Esophagus squamous epithelium (tissue), 5 donors: ENCODE measurements at regions not wholly inside any gene's neighbourhood (a gene's known extent, or its start where the extent isn't known, plus 50 kb on each side); places are given as distances from the start of the nearest gene placed in this dataset.

ENCODE experiments used
- DNase-seq: peaks from one replicate; lab custom pipeline; 2025; lab: John Stamatoyannopoulos, UW
- H3K27ac ChIP-seq, 4 donors: fragments of 200-600 bp; sonication (generic); one replicate each; pipeline ENCODE4 v1.5.1; 2016 to 2019; ENCODE audit warnings: mild to moderate bottlenecking in 1 of 4
- H3K27me3 ChIP-seq, 4 donors: fragments of 200-600 bp; sonication (generic); 1 replicate in 3 of 4; 2 replicates in 1 of 4; pipeline versions ENCODE4 v1.5.1 to v1.6.0; 2017 to 2021; ENCODE audit warnings: antibody characterized with exemption in 1 of 4
- H3K36me3 ChIP-seq, 3 donors: fragments of 200-600 bp; sonication (generic); one replicate each; pipeline ENCODE4 v1.5.1; 2016 to 2019
- H3K4me1 ChIP-seq, 3 donors: fragments of 200-600 bp; sonication (generic); one replicate each; pipeline ENCODE4 v1.5.1; 2017 to 2019
- H3K4me3 ChIP-seq, 4 donors: fragments of 200-600 bp; sonication (generic); 1 replicate in 3 of 4; 2 replicates in 1 of 4; pipeline ENCODE4 v1.5.1; 2016 to 2019; ENCODE audit warnings: mild to moderate bottlenecking in 2 of 4, moderate library complexity in 1 of 4
- H3K9me3 ChIP-seq, 3 donors: fragments of 200-600 bp; sonication (generic); one replicate each; pipeline ENCODE4 v1.5.1; 2016 to 2019
- CTCF ChIP-seq, 6 experiments: fragments of 450-650 bp in 4 of 6; fragments of 200-600 bp in 2 of 6; sonication (generic) in 2 of 6; IDR thresholded peaks; one replicate each; pipeline ENCODE4 v1.5.1; 2016 to 2019; ENCODE audit warnings: antibody characterized with exemption in 6 of 6, mild to moderate bottlenecking in 4 of 6, moderate library complexity in 4 of 6
- POLR2A ChIP-seq, 4 donors: fragments of 450-650 bp; IDR thresholded peaks; one replicate each; pipeline ENCODE4 v1.6.1; 2017; ENCODE audit warnings: antibody characterized with exemption in 4 of 4, mild to moderate bottlenecking in 4 of 4, moderate library complexity in 3 of 4
- WGBS, 2 donors: methylation state at CpG; one replicate each; pipeline ENCODE4 v1.1.5; 2018; 5-methylcytosine and 5-hydroxymethylcytosine counted together
- intact Hi-C: fragments of 100-400 bp; cut with DNase I; formaldehyde crosslinking; loops from one replicate; pipeline ENCODE4 v1.15.0; 2022
- donor health status: DM: yes; HTN: yes; CAD: no.

- H3K4me3 ChIP-seq, result no peak overlapping the region
- H3K4me1 ChIP-seq, result no peaks in the 10 kb centered on the region
- no peaks in the 10 kb centered on the region for H3K9me3 ChIP-seq
- H3K36me3 ChIP-seq, result no peaks in the 10 kb centered on the region
- intact Hi-C loops, result no loop called here
- WGBS, 2 donors, result 62 to 77% methylated on average over 8 to 11 of the region's 11 CpGs
- DNase-seq, result no peak
- H3K27ac ChIP-seq, result no peak overlapping the region
- H3K27me3 ChIP-seq, result peaks cover 0 to 33% (median 0%) of the 10 kb centered on the region in 4 donors
- TF ChIP-seq POLR2A (IDR thresholded peaks at IDR 0.05), result no peak
- no peak for TF ChIP-seq CTCF (IDR thresholded peaks at IDR 0.05)
Observed at GRCh38 chr1:4425892-4426291, 228.5 kb upstream of the AJAP1 start.

GRCh38 chr1:4428711-4429110 lies 225.7 kb upstream of the AJAP1 start:
- H3K4me3 ChIP-seq, result no peak overlapping the region
- no peaks in the 10 kb centered on the region for H3K9me3 ChIP-seq
- no peaks in the 10 kb centered on the region for H3K4me1 ChIP-seq
- intact Hi-C loops, result no loop called here
- H3K27ac ChIP-seq, result no peak overlapping the region
- no peaks in the 10 kb centered on the region for H3K36me3 ChIP-seq
- no peak for DNase-seq
- H3K27me3 ChIP-seq, result peaks cover 0 to 11% (median 0%) of the 10 kb centered on the region in 4 donors
- TF ChIP-seq POLR2A (IDR thresholded peaks at IDR 0.05) (no peak), CTCF (IDR thresholded peaks at IDR 0.05) (no peak)

GRCh38 chr1:4430406-4431365 lies 223.7 kb upstream of the AJAP1 start:
- Histone ChIP-seq H3K36me3 (no peaks in the 10 kb centered on the region), H3K27ac (no peak overlapping the region), H3K27me3 (no peaks in the 10 kb centered on the region), H3K4me3 (no peak overlapping the region), H3K4me1 (no peaks in the 10 kb centered on the region), H3K9me3 (no peaks in the 10 kb centered on the region)
- no peak for DNase-seq
- intact Hi-C loops, result no loop called here
- 54 to 79% methylated on average over 4 to 5 of the region's 10 CpGs for WGBS, 2 donors
- TF ChIP-seq POLR2A (IDR thresholded peaks at IDR 0.05), result no peak
- no peak for TF ChIP-seq CTCF (IDR thresholded peaks at IDR 0.05)

- no peaks in the 10 kb centered on the region for H3K4me1 ChIP-seq
- H3K9me3 ChIP-seq, result no peaks in the 10 kb centered on the region
- H3K36me3 ChIP-seq, result no peaks in the 10 kb centered on the region
- intact Hi-C loops, result no loop called here
- H3K27ac ChIP-seq, result no peak overlapping the region
- WGBS, 2 donors, result 52 to 57% methylated on average over 3 to 6 of the region's 6 CpGs
- no peaks in the 10 kb centered on the region for H3K27me3 ChIP-seq
- no peak for DNase-seq
- TF ChIP-seq CTCF (IDR thresholded peaks at IDR 0.05) (no peak), POLR2A (IDR thresholded peaks at IDR 0.05) (no peak)
- no peak overlapping the region for H3K4me3 ChIP-seq
Observed at GRCh38 chr1:4431491-4431890, 222.9 kb upstream of the AJAP1 start.

GRCh38 chr1:4433075-4433474 lies 221.3 kb upstream of the AJAP1 start:
- WGBS, 2 donors, result 81 to 100% methylated on average over 4 to 6 of the region's 7 CpGs
- no peak overlapping the region for H3K4me3 ChIP-seq
- H3K27me3 ChIP-seq, result no peaks in the 10 kb centered on the region
- TF ChIP-seq CTCF (IDR thresholded peaks at IDR 0.05) (no peak), POLR2A (IDR thresholded peaks at IDR 0.05) (no peak)
- no peaks in the 10 kb centered on the region for H3K36me3 ChIP-seq
- no peaks in the 10 kb centered on the region for H3K9me3 ChIP-seq
- intact Hi-C loops, result no loop called here
- no peak overlapping the region for H3K27ac ChIP-seq
- no peaks in the 10 kb centered on the region for H3K4me1 ChIP-seq
- no peak for DNase-seq
